ENCODE measurements at regions not wholly inside any gene's neighbourhood (a gene's known extent, or its start where the extent isn't known, plus 50 kb on each side); places are given as distances from the start of the nearest gene placed in this dataset.

GRCh38 chr2:217023611-217024010 lies 163.7 kb upstream of the TNP1 start:
- no peak overlapping the region for H3K27ac ChIP-seq
- TF ChIP-seq EZH2 (IDR thresholded peaks at IDR 0.05): no peak
- no peak for DNase-seq (ENCODE audit: low read depth, low spot score)
- no peaks in the 10 kb centered on the region for H3K9me3 ChIP-seq (ENCODE audit: low read depth, low read length)
- no peaks in the 10 kb centered on the region for H3K36me3 ChIP-seq (ENCODE audit: insufficient read depth, low read length)
- no peak overlapping the region for H3K9ac ChIP-seq (ENCODE audit: insufficient read length)
- no peak overlapping the region for H3K4me3 ChIP-seq

- TF ChIP-seq EZH2 (IDR thresholded peaks at IDR 0.05) (no peak), FOXP2 (optimal IDR thresholded peaks at IDR 0.05; ENCODE audit: control extremely low read depth, extremely low read length, insufficient read depth) (no peak), POLR2AphosphoS5 (IDR thresholded peaks at IDR 0.05; ENCODE audit: borderline replicate concordance, low read depth, low read length) (no peak)
- no peaks in the 10 kb centered on the region for H3K9me3 ChIP-seq (ENCODE audit: low read depth, low read length)
- no peak overlapping the region for H3K9ac ChIP-seq (ENCODE audit: insufficient read length)
- H3K27ac ChIP-seq: no peak overlapping the region
- no peak overlapping the region for H3K4me3 ChIP-seq
- no peaks in the 10 kb centered on the region for H3K36me3 ChIP-seq (ENCODE audit: insufficient read depth, low read length)
- DNase-seq (ENCODE audit: low read depth, low spot score): no peak
These were observed 157.8 kb upstream of the TNP1 start for GRCh38 chr2:217017456-217018252.

GRCh38 chr2:217016796-217017419 lies 157.0 kb upstream of the TNP1 start:
- Histone ChIP-seq H3K9ac (ENCODE audit: insufficient read length) (no peak overlapping the region), H3K9me3 (ENCODE audit: low read depth, low read length) (no peaks in the 10 kb centered on the region), H3K4me3 (no peak overlapping the region), H3K36me3 (ENCODE audit: insufficient read depth, low read length) (no peaks in the 10 kb centered on the region), H3K27ac (no peak overlapping the region)
- TF ChIP-seq FOXP2 (optimal IDR thresholded peaks at IDR 0.05; ENCODE audit: control extremely low read depth, extremely low read length, insufficient read depth) (no peak), POLR2AphosphoS5 (IDR thresholded peaks at IDR 0.05; ENCODE audit: borderline replicate concordance, low read depth, low read length) (no peak), EZH2 (IDR thresholded peaks at IDR 0.05) (no peak)
- DNase-seq (ENCODE audit: low read depth, low spot score): no peak

GRCh38 chr2:217014328-217015105 lies 154.7 kb upstream of the TNP1 start:
- Histone ChIP-seq H3K4me3 (no peak overlapping the region), H3K9ac (ENCODE audit: insufficient read length) (no peak overlapping the region), H3K36me3 (ENCODE audit: insufficient read depth, low read length) (no peaks in the 10 kb centered on the region), H3K9me3 (ENCODE audit: low read depth, low read length) (no peaks in the 10 kb centered on the region), H3K27ac (no peak overlapping the region)
- no peak for TF ChIP-seq POLR2AphosphoS5 (IDR thresholded peaks at IDR 0.05; ENCODE audit: borderline replicate concordance, low read depth, low read length)
- no peak for TF ChIP-seq FOXP2 (optimal IDR thresholded peaks at IDR 0.05; ENCODE audit: control extremely low read depth, extremely low read length, insufficient read depth)
- TF ChIP-seq EZH2 (IDR thresholded peaks at IDR 0.05): no peak
- DNase-seq (ENCODE audit: low read depth, low spot score): no peak

- Histone ChIP-seq H3K36me3 (ENCODE audit: insufficient read depth, low read length) (no peaks in the 10 kb centered on the region), H3K27ac (no peak overlapping the region), H3K4me3 (no peak overlapping the region), H3K9ac (ENCODE audit: insufficient read length) (no peak overlapping the region), H3K9me3 (ENCODE audit: low read depth, low read length) (no peaks in the 10 kb centered on the region)
- DNase-seq (ENCODE audit: low read depth, low spot score): no peak
- no peak for TF ChIP-seq POLR2AphosphoS5 (IDR thresholded peaks at IDR 0.05; ENCODE audit: borderline replicate concordance, low read depth, low read length)
- TF ChIP-seq EZH2 (IDR thresholded peaks at IDR 0.05): no peak
- no peak for TF ChIP-seq FOXP2 (optimal IDR thresholded peaks at IDR 0.05; ENCODE audit: control extremely low read depth, extremely low read length, insufficient read depth)
These were observed 154.1 kb upstream of the TNP1 start for GRCh38 chr2:217013926-217014325.

GRCh38 chr2:217011576-217011975 lies 151.7 kb upstream of the TNP1 start:
- Histone ChIP-seq H3K36me3 (ENCODE audit: insufficient read depth, low read length) (no peaks in the 10 kb centered on the region), H3K9ac (ENCODE audit: insufficient read length) (no peak overlapping the region), H3K9me3 (ENCODE audit: low read depth, low read length) (no peaks in the 10 kb centered on the region), H3K4me3 (no peak overlapping the region), H3K27ac (no peak overlapping the region)
- TF ChIP-seq FOXP2 (optimal IDR thresholded peaks at IDR 0.05; ENCODE audit: control extremely low read depth, extremely low read length, insufficient read depth) (no peak), POLR2AphosphoS5 (IDR thresholded peaks at IDR 0.05; ENCODE audit: borderline replicate concordance, low read depth, low read length) (no peak), EZH2 (IDR thresholded peaks at IDR 0.05) (no peak)
- DNase-seq (ENCODE audit: low read depth, low spot score): no peak

- DNase-seq (ENCODE audit: low read depth, low spot score): no peak
- H3K27ac ChIP-seq: no peak overlapping the region
- H3K9ac ChIP-seq (ENCODE audit: insufficient read length): no peak overlapping the region
- TF ChIP-seq POLR2AphosphoS5 (IDR thresholded peaks at IDR 0.05; ENCODE audit: borderline replicate concordance, low read depth, low read length) (no peak), FOXP2 (optimal IDR thresholded peaks at IDR 0.05; ENCODE audit: control extremely low read depth, extremely low read length, insufficient read depth) (no peak)
- H3K9me3 ChIP-seq (ENCODE audit: low read depth, low read length): no peaks in the 10 kb centered on the region
- H3K4me3 ChIP-seq: no peak overlapping the region
- H3K36me3 ChIP-seq (ENCODE audit: insufficient read depth, low read length): no peaks in the 10 kb centered on the region
These were observed 150.3 kb upstream of the TNP1 start for GRCh38 chr2:217010173-217010572.

- H3K27ac ChIP-seq: no peak overlapping the region
- H3K9me3 ChIP-seq (ENCODE audit: low read depth, low read length): no peaks in the 10 kb centered on the region
- H3K9ac ChIP-seq (ENCODE audit: insufficient read length): no peak overlapping the region
- no peak overlapping the region for H3K4me3 ChIP-seq
- H3K36me3 ChIP-seq (ENCODE audit: insufficient read depth, low read length): no peaks in the 10 kb centered on the region
- TF ChIP-seq FOXP2 (optimal IDR thresholded peaks at IDR 0.05; ENCODE audit: control extremely low read depth, extremely low read length, insufficient read depth) (no peak), EZH2 (IDR thresholded peaks at IDR 0.05) (no peak), POLR2AphosphoS5 (IDR thresholded peaks at IDR 0.05; ENCODE audit: borderline replicate concordance, low read depth, low read length) (no peak)
- DNase-seq (ENCODE audit: low read depth, low spot score): no peak
These were observed 148.9 kb upstream of the TNP1 start for GRCh38 chr2:217008794-217009193.

Data from SK-N-MC (cell line).